Thoracic aorta (tissue), 2 donors: ENCODE measurements at regions not wholly inside any gene's neighbourhood (a gene's known extent, or its start where the extent isn't known, plus 50 kb on each side); places are given as distances from the start of the nearest gene placed in this dataset.
"Not testable (repeated sequence)": the region's sequence is repeated elsewhere in the genome, so short reads cannot be mapped to it uniquely, and the experiment has no call there.

Source experiments
- ATAC-seq: fragments of 150-250 bp; one replicate; pipeline ENCODE4 v1.8.0; 2017; ENCODE audit warnings: low read depth; ENCODE audit not compliant: insufficient number of reproducible peaks, low FRiP score
- DNase-seq: peaks from one replicate; pipeline ENCODE4 v3.0.0-alpha.2; 2020; ENCODE audit warnings: low spot score
- H3K27ac ChIP-seq, 2 donors: fragments of 200-600 bp; sonication (generic); 1 replicate in 1 of 2; 2 replicates in 1 of 2; pipeline ENCODE4 v1.5.1; 2016; ENCODE audit warnings: mild to moderate bottlenecking in 2 of 2, moderate library complexity in 2 of 2
- H3K27me3 ChIP-seq: fragments of 200-600 bp; sonication (generic); replicated peaks from 2 replicates; pipeline ENCODE4 v1.6.0; 2016; ENCODE audit warnings: mild to moderate bottlenecking; ENCODE audit not compliant: insufficient read depth
- H3K36me3 ChIP-seq: fragments of 200-600 bp; sonication (generic); one replicate; pipeline ENCODE4 v1.5.1; 2016
- H3K4me1 ChIP-seq, 2 donors: fragments of 200-600 bp; sonication (generic); 1 replicate in 1 of 2; 2 replicates in 1 of 2; pipeline versions ENCODE4 v1.5.1 to v1.6.0; 2016; ENCODE audit warnings: low read depth in 2 of 2, mild to moderate bottlenecking in 1 of 2; ENCODE audit not compliant: control insufficient read depth in 1 of 2
- H3K4me3 ChIP-seq: fragments of 200-600 bp; sonication (generic); 2 replicates; pipeline ENCODE4 v1.5.1; 2016; ENCODE audit warnings: mild to moderate bottlenecking
- H3K9me3 ChIP-seq: fragments of 200-600 bp; sonication (generic); 2 replicates; pipeline ENCODE4 v1.5.1; 2016
- TF ChIP-seq, protein P1 (sequence below): fragments of 200-600 bp; sonication (generic); IDR thresholded peaks from one replicate; pipeline ENCODE4 v1.5.1; 2019; ENCODE audit warnings: antibody characterized with exemption

DNA sequence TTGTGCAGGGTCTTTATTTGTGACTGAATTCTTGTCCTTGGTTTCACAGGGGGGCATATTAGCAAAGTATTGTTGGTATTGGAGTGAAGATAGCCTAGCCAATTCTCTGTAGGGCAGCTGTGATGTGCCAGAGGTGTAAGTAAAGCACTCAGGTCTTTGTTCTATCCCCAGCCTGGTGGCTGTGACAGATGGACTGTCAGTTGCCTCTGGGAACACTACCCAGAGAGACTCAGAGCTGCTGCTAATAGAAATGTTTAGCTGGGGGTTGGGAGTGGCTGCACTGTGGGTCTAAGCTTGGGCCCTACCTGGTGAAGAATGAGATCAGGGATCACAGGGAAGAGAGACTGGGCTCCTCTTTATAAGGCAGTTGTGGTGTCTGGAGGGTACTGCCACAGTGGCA, 1006.5 kb upstream of the TYRP1 start:
- no peak for DNase-seq
- peak; percentile 17 for ATAC-seq
- Histone ChIP-seq H3K36me3 (no peaks in the 10 kb centered on the region), H3K4me3 (no peak overlapping the region), H3K4me1 (no peaks in the 10 kb centered on the region), H3K27me3 (no peaks in the 10 kb centered on the region), H3K27ac (no peak overlapping the region), H3K9me3 (no peaks in the 10 kb centered on the region)
- TF ChIP-seq, protein P1, sequence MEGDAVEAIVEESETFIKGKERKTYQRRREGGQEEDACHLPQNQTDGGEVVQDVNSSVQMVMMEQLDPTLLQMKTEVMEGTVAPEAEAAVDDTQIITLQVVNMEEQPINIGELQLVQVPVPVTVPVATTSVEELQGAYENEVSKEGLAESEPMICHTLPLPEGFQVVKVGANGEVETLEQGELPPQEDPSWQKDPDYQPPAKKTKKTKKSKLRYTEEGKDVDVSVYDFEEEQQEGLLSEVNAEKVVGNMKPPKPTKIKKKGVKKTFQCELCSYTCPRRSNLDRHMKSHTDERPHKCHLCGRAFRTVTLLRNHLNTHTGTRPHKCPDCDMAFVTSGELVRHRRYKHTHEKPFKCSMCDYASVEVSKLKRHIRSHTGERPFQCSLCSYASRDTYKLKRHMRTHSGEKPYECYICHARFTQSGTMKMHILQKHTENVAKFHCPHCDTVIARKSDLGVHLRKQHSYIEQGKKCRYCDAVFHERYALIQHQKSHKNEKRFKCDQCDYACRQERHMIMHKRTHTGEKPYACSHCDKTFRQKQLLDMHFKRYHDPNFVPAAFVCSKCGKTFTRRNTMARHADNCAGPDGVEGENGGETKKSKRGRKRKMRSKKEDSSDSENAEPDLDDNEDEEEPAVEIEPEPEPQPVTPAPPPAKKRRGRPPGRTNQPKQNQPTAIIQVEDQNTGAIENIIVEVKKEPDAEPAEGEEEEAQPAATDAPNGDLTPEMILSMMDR = no peak

DNA sequence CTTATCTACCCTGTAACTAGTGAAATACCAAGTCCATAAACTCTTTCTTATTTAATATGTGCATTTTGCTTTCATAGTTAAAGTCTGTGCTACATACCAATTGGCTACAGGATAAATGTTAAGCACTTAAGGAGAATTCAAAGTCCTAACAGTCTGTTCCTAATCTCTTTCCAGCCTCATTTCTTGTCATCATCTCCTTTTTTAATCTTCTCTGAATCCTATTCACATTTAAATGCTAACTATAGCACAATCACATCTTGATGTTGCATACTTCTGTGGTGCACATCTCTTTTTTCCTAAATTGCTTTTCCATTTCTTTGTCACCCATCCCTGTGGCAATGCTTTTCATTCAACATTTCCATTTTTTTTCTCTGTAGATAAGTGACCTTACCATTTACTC, 996.1 kb upstream of the TYRP1 start:
- Histone ChIP-seq H3K27me3 (no peaks in the 10 kb centered on the region), H3K4me1 (no peaks in the 10 kb centered on the region), H3K4me3 (no peak overlapping the region), H3K27ac (no peak overlapping the region), H3K36me3 (no peaks in the 10 kb centered on the region), H3K9me3 (no peaks in the 10 kb centered on the region)
- TF ChIP-seq, protein P1 = no peak
- ATAC-seq (no peak), DNase-seq (no peak)

DNA sequence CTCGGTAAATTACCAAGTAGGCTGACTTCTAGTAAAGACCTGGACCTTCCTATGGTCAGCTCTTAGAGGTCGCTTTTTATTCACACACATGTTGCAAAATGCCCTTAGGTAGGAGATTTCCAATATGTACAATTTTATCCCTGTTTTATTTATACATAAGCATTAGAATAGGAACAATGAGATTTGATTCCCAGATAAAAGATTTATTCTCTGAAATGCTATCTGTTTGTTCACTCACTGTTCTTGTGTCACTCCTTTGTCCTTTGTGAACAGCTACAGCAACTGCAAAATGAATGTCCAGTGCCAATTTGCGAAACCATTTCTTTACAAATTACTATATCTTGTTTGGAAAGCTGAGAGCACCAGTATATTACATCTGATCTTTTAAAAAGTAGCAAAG, 991.5 kb upstream of the TYRP1 start:
- Histone ChIP-seq H3K4me1 (no peaks in the 10 kb centered on the region), H3K4me3 (no peak overlapping the region), H3K9me3 (no peaks in the 10 kb centered on the region), H3K27ac (no peak overlapping the region), H3K36me3 (no peaks in the 10 kb centered on the region), H3K27me3 (no peaks in the 10 kb centered on the region)
- no peak for ATAC-seq
- TF ChIP-seq, protein P1 = no peak
- DNase-seq = no peak

DNA sequence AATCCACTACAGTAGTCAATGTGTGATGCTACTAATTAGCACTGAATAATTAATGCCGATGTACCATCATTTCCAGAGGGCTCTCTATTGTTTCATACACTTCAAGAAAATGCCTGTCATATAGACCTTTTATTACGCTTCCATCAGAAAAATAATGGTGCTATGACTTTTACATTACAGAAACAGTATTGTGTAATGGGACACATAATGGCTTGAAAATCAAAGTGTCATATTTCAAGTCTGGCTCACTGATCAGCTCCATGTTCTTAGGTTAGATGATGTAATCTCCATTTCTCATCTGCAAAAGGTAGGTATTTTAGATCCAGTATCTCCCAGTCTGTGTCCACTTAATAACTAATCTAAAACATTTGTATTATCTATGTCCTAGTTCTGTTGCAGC, 990.6 kb upstream of the TYRP1 start:
- Histone ChIP-seq H3K4me1 (no peaks in the 10 kb centered on the region), H3K4me3 (no peak overlapping the region), H3K27me3 (no peaks in the 10 kb centered on the region), H3K36me3 (no peaks in the 10 kb centered on the region), H3K9me3 (no peaks in the 10 kb centered on the region), H3K27ac (no peak overlapping the region)
- DNase-seq = no peak
- TF ChIP-seq, protein P1 = no peak
- ATAC-seq = no peak

DNA sequence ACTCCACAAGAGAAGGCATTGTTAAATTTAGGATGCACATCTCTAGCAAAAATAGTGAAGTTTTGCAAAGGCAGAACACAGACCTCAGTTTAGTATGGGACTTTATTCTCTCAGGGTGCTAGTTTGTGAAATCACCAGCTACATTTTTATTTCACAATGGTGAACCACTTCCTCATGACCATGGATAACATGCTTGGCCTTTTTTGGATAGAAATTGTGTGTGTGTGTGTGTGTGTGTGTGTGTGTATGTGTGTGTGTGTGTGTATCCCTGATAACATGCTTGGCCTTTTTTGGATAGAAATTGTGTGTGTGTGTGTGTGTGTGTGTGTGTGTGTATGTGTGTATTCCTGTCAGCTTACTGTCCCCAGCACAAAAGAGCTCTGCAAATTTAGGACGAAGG, 989.0 kb upstream of the TYRP1 start:
- H3K4me3 ChIP-seq, DNase-seq, H3K36me3 ChIP-seq, H3K4me1 ChIP-seq, ATAC-seq, H3K27ac ChIP-seq, H3K27me3 ChIP-seq, H3K9me3 ChIP-seq: not testable (repeated sequence)

DNA sequence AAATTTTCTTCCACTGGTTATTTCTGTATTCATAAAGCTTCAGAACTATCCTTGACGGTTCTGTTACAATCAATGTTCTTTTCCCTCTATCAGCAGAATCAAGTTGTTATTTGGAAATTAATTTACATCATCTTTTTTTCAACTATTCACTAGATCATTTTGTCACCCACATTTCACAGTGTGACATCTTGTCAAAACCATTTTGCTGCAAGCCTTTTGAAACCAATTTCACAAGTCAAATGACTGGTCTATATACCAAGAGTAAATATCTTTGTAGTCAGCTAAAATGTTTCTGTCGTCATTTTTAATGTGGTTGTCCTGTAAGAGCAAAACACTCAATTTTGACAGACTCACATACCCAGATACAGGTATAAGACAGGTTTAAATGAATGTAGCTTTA, 984.3 kb upstream of the TYRP1 start:
- TF ChIP-seq, protein P1 = no peak
- no peaks in the 10 kb centered on the region for H3K36me3 ChIP-seq
- no peak overlapping the region for H3K27ac ChIP-seq

More for the DNA sequence above, 984.3 kb upstream of the TYRP1 start:
- Histone ChIP-seq H3K4me1 (no peaks in the 10 kb centered on the region), H3K27me3 (no peaks in the 10 kb centered on the region), H3K4me3 (no peak overlapping the region), H3K9me3 (no peaks in the 10 kb centered on the region)
- DNase-seq = no peak
- ATAC-seq = no peak
